Heart right ventricle (tissue), 16 donors: ENCODE measurements at regions not wholly inside any gene's neighbourhood (a gene's known extent, or its start where the extent isn't known, plus 50 kb on each side); places are given as distances from the start of the nearest gene placed in this dataset.

Experiments used
- ATAC-seq, 8 donors: fragments of 200-7000 bp; cut with Tn5 transposase; one replicate each; pipeline ENCODE4 v1.9.1; 2020; ENCODE audit warnings: mild to moderate bottlenecking in 8 of 8, moderate library complexity in 8 of 8, moderate number of reproducible peaks in 1 of 8
- DNase-seq, 2 donors: peaks; one replicate each; pipeline ENCODE4 v3.0.0-alpha.2; 2020
- H3K27ac ChIP-seq, 10 donors: fragments of 200-600 bp; sonication (generic) in 2 of 10; one replicate each; pipeline versions ENCODE4 v1.5.0 to v1.8.0; 2020 to 2022; ENCODE audit warnings: mild to moderate bottlenecking in 3 of 10
- H3K27me3 ChIP-seq, 7 donors: fragments of 200-600 bp; one replicate each; pipeline ENCODE4 v1.8.0; 2021 to 2022; ENCODE audit warnings: mild to moderate bottlenecking in 2 of 7
- H3K36me3 ChIP-seq, 9 donors: fragments of 200-600 bp; sonication (generic) in 1 of 9; one replicate each; pipeline versions ENCODE4 v1.5.0 to v1.8.0; 2020 to 2022; ENCODE audit warnings: mild to moderate bottlenecking in 2 of 9
- H3K4me1 ChIP-seq, 9 donors: fragments of 200-600 bp; sonication (generic) in 1 of 9; one replicate each; pipeline versions ENCODE4 v1.5.0 to v1.8.0; 2020 to 2022; ENCODE audit warnings: mild to moderate bottlenecking in 4 of 9
- H3K4me3 ChIP-seq, 10 donors: fragments of 200-600 bp; sonication (generic) in 2 of 10; one replicate each; pipeline versions ENCODE4 v1.5.0 to v1.8.0; 2020 to 2022; ENCODE audit warnings: mild to moderate bottlenecking in 7 of 10, moderate library complexity in 2 of 10
- H3K9me3 ChIP-seq, 11 donors: fragments of 200-600 bp in 10 of 11; sonication (generic) in 2 of 11; one replicate each; pipeline versions ENCODE4 v1.5.0 to v1.8.0; 2013 to 2022; ENCODE audit warnings: mild to moderate bottlenecking in 2 of 11, control low read depth in 1 of 11, moderate library complexity in 1 of 11
- WGBS, 2 donors: extraction: QIAGEN DNeasy Blood & Tissue Kit; methylation state at CpG; one replicate each; pipeline ENCODE4 v1.1.7; 2013; ENCODE audit warnings: inconsistent platforms in 1 of 2; 5-methylcytosine and 5-hydroxymethylcytosine counted together
- intact Hi-C, 10 donors: fragments of 100-400 bp; cut with DNase I; formaldehyde crosslinking; loops; one replicate each; pipeline versions ENCODE4 v1.11.1 to v1.14.2; 2022
- TF ChIP-seq, protein P1 (sequence below), 9 donors: fragments of 200-600 bp; sonication (generic) in 2 of 9; IDR thresholded peaks; one replicate each; pipeline versions ENCODE4 v1.5.0 to v1.8.0; 2021 to 2022; ENCODE audit warnings: antibody characterized with exemption in 9 of 9, mild to moderate bottlenecking in 5 of 9, moderate library complexity in 1 of 9
- donor health status: Arrhythmogenic right ventricular cardiomyopathy.
- donor health status: ischemic (EF 13 %, LVEDD 7.1; RV severe dilation, severe dysfunction).
- donor health status: healthy with polysubstance abuse.
- donor health status: DM: no; HTN: yes; CAD: no.
- donor health status: DM: no; HTN: no; CAD: no.
- donor health status: ischemic (EF 25% LVEDD 6.9; RV normal size, moderate dysfunction).
- donor health status: ischemic (EF 25% LVEDD 5.7; RV mildly dilated, moderate dysfunction).
- donor health status: healthy.
- donor health status: DM: yes; HTN: yes; CAD: no.
- donor health status: Ischemic cardiomyopathy.
- donor health status: ischemic (EF 35%, LVEDD 5.7; RV mildly dilated, moderate dysfunction).
- donor health status: nonischemic (EF 11% LVEDD 7.7; RV severe dilation, severe dysfunction).
- donor health status: DM: yes; HTN: yes; CAD: no.
- donor health status: PGD.
- donor health status: ischemic (EF 29% LVEDD 5.4; RV normal size, mild dysfunction).
- donor health status: nonischemic (EF 23%, LVEDD 6.1; RV moderate dilation, normal function).

DNA sequence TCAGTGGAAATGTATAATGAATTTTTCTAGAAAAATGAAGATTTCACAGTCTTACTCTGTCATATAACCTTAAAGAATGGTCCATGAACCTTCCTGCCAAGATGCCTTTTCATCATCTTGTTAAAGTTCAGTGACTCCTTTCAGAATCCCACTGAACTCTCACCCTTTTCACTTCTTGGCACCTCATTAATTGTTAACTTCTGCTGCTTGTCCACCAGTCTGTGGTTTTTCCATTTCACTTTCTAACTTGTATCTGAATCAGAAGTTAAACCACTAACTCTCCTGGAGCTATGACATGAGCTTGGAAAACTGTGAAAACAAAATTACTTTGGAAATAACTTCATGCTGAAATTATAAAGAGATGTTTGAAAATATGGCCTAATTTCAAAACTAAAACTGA lies 281.2 kb upstream of the ALCAM start:
- ATAC-seq (no peak), DNase-seq (no peak)
- Histone ChIP-seq H3K4me3 (no peak overlapping the region), H3K4me1 (no peaks in the 10 kb centered on the region), H3K27me3 (no peaks in the 10 kb centered on the region), H3K36me3 (no peaks in the 10 kb centered on the region), H3K27ac (no peak overlapping the region), H3K9me3 (peaks cover 0 to 6% (median 0%) of the 10 kb centered on the region in 11 donors)
- intact Hi-C loops, result no loop called here
- TF ChIP-seq, protein P1, sequence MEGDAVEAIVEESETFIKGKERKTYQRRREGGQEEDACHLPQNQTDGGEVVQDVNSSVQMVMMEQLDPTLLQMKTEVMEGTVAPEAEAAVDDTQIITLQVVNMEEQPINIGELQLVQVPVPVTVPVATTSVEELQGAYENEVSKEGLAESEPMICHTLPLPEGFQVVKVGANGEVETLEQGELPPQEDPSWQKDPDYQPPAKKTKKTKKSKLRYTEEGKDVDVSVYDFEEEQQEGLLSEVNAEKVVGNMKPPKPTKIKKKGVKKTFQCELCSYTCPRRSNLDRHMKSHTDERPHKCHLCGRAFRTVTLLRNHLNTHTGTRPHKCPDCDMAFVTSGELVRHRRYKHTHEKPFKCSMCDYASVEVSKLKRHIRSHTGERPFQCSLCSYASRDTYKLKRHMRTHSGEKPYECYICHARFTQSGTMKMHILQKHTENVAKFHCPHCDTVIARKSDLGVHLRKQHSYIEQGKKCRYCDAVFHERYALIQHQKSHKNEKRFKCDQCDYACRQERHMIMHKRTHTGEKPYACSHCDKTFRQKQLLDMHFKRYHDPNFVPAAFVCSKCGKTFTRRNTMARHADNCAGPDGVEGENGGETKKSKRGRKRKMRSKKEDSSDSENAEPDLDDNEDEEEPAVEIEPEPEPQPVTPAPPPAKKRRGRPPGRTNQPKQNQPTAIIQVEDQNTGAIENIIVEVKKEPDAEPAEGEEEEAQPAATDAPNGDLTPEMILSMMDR (IDR thresholded peaks at IDR 0.05), result no peak

DNA sequence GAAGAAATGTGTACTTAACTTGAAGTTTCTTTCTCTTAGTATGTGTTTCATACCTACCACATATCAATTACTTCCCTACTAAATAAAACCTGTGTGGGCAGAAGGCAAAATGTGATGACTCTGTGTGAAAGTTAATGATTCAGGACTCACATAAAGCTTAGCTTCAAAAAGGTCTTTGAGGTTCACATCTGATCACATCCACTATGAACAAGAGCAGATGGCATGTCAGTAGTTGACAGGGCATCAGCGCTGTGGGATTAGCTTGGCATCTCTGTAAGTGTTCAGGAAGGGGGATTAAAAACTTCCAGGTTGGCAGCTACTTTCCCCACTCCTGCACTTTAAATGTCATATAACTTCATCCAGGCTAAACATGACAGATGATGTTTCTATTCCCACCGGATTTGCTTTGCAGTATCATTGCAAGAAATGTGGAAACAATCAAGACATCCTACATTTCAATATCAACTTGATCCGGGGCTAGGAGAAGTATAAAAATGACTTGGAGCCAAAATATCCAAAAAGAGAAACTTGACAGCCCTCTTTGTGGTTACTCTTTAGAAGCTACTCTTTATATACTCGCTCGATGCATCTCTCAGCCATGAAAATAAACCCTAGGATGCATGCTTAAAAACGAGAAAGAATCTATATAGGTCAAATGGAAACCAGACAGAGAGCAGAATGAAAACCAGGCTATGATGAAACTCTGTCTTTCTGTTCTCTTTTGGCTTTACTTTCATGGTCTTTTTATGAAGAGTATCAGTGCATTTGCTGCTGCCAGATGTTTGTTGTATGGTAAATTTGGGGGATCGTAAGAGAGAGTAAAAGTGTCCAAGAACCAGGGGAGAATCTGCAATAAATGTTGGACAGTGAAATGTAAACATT lies 273.1 kb upstream of the ALCAM start:
- Histone ChIP-seq H3K36me3 (no peaks in the 10 kb centered on the region), H3K9me3 (peaks cover 0 to 15% (median 3%) of the 10 kb centered on the region in 11 donors), H3K27ac (no peak overlapping the region), H3K4me1 (no peaks in the 10 kb centered on the region), H3K27me3 (no peaks in the 10 kb centered on the region), H3K4me3 (no peak overlapping the region)
- WGBS, 2 donors, result 76 to 77% methylated on average over 7 of the region's 7 CpGs
- intact Hi-C loops, result loop anchor here in 1 of 10 donors (10.0 kb wide), 1 partner anchor 59 kb away; no protein-coding TSS in a partner anchor
- DNase-seq, result no peak
- ATAC-seq, result no peak
- TF ChIP-seq, protein P1 (IDR thresholded peaks at IDR 0.05), result no peak

DNA sequence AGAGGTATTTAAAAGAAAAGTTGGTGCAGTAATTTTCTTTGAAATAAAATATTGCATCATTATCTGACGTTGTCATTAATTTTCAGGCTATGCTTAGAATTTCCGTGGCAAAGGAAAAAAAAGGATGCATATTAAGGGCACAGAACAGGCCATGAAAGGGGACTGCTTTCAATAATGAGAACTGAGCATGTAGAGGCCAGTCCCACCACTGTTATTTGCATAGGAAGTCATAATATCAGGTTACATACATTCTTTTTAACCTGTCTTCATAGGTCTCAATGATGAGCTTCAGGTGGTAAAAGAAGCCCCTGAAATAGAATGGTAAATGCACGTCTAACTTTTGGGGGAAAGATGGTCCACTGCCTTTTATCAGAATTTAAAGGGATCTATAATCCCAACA lies 272.1 kb upstream of the ALCAM start:
- intact Hi-C loops, result loop anchor here in 1 of 10 donors (10.0 kb wide), 1 partner anchor 60 kb away; no protein-coding TSS in a partner anchor
- no peak overlapping the region for H3K27ac ChIP-seq
- no peaks in the 10 kb centered on the region for H3K4me1 ChIP-seq
- no peak for DNase-seq
- no peak overlapping the region for H3K4me3 ChIP-seq
- no peaks in the 10 kb centered on the region for H3K36me3 ChIP-seq
- H3K9me3 ChIP-seq, result peaks cover 0 to 15% (median 3%) of the 10 kb centered on the region in 11 donors
- WGBS, 2 donors, result 67 to 82% methylated on average over 3 of the region's 3 CpGs
- TF ChIP-seq, protein P1 (IDR thresholded peaks at IDR 0.05), result no peak
- no peak for ATAC-seq
- no peaks in the 10 kb centered on the region for H3K27me3 ChIP-seq

- Histone ChIP-seq H3K27me3 (no peaks in the 10 kb centered on the region), H3K27ac (no peak overlapping the region), H3K4me1 (no peaks in the 10 kb centered on the region), H3K9me3 (peaks cover 0 to 15% (median 3%) of the 10 kb centered on the region in 11 donors), H3K36me3 (no peaks in the 10 kb centered on the region), H3K4me3 (no peak overlapping the region)
- ATAC-seq (no peak), DNase-seq (no peak)
- 76 to 79% methylated on average over 3 of the region's 3 CpGs for WGBS, 2 donors
- intact Hi-C loops, result loop anchor here in 1 of 10 donors (10.0 kb wide), 1 partner anchor 61 kb away; no protein-coding TSS in a partner anchor
- TF ChIP-seq, protein P1 (IDR thresholded peaks at IDR 0.05), result no peak
Measured at GRCh38 chr3:105096071-105096470, 270.6 kb upstream of the ALCAM start.
